HG03521 (cell line): ENCODE measurements at regions not wholly inside any gene's neighbourhood (a gene's known extent, or its start where the extent isn't known, plus 50 kb on each side); places are given as distances from the start of the nearest gene placed in this dataset.
"Not testable (repeated sequence)": the region's sequence is repeated elsewhere in the genome, so short reads cannot be mapped to it uniquely, and the experiment has no call there.

Experiments used
- ATAC-seq: cut with Tn5 transposase; IDR thresholded peaks from one replicate; pipeline ENCODE4 v1.9.1; 2021; ENCODE audit warnings: mild to moderate bottlenecking, moderate library complexity; ENCODE audit not compliant: unreplicated experiment

DNA sequence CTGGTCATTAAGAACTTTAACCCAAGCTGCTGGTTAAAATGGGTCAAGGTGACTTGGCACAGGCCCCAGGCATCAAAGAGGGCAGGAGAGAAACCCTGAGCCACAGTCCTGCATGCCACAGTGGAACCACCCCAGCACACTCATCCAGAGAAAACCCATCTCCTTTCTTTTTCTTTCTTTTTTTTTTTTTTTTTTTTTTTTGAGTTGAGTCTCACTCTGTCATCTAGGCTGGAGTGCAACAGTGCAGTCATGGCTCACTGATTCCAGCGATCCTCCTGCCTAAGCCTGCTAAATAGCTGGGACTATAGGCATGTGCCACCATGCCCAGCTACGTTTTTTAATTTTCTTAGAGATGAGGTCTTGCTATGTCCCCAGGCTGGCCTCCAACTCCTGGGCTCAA lies 109.2 kb upstream of the RAB4A start:
- ATAC-seq = no peak

DNA sequence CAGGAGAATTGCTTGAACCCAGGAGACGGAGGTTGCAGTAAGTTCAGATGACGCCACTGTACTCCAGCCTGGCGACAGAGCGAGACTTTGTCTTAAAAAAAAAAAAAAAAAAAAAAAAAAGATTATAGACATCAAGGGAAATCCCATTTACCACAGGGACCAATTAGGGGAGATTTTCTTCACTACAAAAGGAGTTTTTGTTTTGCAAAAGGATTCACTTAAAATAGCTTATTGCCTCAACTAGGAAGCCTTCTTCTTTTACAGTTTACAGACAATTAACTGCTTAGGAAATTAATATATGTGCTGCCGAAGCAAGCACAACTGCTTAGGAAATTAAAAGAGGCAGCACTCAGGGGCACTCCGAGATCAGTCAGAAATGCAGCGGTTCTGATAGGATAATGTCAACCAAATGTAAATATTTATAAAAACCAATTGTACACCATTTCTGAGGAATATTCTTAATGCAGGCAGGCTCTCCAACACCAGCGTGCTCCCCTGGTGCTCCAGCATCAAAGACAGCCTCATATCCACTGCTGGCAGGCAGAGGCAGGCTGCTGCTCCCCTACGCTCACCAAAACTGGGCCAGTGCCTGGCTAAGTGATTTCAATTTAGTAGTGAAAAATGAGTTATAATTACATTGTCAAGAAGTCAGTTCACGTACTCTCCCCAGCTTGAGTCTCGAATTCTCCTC lies 107.9 kb upstream of the RAB4A start:
- ATAC-seq = no peak

DNA sequence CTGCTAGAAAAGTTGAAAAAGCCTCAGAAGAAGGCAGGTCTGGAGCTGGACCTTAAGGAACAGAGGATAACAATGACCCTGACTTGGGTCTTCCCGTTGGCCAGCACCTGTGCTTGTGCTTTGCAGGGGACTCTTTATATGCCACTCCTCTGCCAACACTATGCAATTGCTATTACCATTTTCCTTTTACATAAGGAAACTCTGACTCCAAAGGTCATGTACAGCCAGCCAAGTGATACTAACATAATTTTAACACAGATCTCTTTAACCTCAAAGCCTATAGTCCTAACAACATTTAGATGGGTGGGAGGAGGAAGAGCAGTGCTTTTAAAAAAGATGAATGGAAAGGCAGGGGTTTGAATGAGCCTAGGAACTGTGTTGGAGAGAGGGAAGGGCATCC lies 106.6 kb upstream of the RAB4A start:
- ATAC-seq = no peak

DNA sequence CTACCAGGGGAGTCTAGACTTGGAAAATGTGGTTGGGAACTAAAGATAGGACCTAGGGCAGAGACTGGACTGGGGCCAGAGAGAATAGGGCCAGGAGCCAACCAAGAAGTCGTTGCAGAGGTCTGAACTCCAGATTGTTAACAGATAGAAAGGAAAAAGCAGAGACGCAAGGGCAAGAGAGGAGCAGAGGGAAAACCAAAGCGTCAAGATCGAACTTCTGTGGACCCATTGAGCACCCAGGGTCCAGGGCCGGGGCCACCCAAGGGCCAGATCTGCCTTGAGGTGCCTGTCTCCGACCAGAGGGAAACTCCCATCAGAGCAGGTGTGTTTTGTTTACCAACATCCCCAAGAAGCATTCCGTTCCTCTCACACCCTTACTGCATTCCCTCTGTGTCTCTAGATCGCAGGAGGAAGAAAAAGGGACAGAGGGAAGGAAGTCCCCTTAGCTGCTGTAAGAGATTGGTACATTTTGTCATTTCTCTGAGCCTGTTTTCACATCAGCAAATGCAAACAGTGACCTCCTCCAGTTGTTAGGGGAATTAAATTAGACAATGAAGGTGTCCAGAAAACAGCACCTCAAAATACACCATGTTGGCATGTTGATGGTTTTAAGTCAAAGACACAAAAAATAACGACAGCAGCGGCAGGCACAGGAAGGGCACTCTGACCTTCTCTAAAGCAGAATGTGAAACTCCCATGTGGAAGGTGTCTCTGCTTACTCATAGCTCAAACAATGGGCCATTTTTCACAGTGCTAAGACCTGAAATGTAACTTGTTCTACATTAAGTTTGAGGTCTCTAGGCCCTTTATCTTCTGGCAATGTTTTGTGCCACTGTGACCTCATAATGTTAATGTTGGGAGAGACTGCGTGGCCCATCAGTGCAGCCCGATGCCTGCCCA lies 105.8 kb upstream of the RAB4A start:
- no peak for ATAC-seq

DNA sequence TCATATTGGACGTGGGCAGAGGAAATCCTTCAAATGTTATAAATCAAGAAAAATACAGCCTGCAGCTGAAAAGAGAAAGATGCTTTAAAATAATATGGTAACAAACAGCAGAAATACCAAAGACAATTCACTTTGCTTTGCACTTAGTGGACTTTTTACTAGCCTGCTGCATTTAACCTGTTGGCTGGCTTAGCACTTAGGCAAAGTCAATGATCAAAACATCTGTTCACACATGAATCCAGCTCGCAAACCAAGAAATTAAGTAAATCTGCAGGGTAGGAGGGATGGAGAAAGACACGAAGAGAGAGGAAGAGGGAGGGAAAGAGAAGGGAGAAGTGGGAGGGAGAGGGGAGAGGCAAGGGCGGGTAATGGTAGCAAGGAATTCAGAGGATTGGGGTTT lies 103.6 kb upstream of the RAB4A start:
- ATAC-seq = no peak

DNA sequence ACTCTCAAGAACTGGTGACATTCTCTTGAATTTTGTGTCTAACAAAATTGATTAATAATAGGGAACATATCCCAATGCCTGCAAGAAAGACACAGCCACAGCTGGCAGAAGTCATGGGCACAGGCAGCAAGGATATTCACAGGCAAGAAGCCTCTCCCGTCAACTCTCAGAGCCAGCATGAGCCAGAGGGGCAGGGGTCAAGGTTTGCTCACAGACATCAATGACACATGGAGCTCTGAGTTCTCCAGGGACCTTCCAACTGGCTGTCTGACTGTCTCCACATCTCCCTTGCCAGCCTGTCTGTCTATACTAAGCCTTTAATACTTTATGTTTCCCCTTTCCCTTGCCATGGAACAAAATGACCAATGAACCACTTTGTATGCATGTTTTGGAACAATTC lies 101.5 kb upstream of the RAB4A start:
- ATAC-seq = no peak

DNA sequence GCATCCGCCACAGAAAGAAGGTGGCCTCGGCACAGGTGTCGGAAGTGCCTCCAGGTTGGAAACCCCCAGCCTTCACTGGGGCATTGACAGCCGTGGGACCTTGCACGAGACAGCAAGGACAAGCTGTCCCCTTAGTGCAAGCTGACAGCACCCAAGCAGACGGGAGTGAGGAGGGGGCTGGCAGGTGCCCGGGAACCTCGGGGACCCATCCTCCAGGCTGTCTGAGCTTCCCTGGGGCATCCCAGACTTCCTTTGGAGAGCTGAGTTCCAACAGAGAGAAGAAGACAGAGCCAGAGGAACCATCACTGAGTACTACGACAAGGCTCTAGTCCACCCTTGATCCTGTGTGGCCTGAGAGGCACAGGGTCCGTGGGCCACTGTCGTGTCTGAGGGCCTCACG lies 100.6 kb upstream of the RAB4A start:
- no peak for ATAC-seq

DNA sequence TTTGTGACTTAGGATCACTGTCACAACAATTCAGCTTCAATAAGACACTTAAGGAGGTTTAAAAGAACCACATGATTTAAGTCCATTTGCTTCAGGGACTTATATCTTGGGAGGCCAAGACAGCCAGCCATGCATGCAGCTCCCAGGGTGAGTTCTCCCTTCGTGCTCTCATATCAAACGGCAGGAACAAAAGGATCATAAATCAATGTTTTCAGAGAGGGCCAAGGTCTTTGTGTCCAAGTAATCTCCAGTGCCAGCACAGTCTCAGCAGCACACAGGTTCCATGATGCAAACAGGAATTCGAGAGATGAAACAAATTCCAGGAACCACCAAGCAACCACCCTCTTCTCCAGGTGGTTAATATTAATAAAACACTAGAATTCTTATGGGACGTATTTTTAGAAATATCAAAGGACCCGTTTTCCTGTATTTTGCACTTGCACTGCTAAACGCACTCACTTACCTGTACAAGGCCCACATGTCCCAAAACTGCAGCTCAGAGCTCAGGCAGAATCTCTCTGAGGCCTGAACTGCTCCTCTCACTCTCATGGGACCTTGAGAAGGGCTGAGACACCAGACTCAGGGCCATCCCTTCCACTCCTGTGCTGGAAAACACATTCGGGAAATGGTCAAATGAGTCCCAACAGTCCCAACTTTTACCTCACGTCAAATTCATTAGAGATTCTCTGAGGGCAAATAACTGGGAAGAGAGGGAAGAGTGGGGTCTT lies 100.0 kb upstream of the RAB4A start:
- ATAC-seq = no peak

DNA sequence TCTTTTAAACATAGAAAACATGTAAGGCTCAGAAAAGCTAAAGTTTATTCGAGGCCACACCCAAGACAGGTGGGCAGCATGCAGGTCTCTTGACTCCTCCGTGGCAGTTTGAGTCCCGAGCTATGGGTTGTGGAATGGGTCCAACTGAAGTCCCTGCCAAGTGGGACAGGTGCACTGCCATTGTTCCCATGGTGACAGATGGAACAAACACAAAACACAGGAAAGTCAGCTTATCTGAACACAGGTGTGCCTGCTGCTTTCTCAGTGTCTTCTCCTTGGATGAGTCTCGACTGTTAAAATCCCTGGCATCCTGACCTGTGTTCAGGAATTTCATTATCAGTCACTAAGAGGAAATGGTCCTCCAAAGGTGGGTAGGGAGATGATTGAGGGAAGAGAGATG lies 99.0 kb upstream of the RAB4A start:
- no peak for ATAC-seq

DNA sequence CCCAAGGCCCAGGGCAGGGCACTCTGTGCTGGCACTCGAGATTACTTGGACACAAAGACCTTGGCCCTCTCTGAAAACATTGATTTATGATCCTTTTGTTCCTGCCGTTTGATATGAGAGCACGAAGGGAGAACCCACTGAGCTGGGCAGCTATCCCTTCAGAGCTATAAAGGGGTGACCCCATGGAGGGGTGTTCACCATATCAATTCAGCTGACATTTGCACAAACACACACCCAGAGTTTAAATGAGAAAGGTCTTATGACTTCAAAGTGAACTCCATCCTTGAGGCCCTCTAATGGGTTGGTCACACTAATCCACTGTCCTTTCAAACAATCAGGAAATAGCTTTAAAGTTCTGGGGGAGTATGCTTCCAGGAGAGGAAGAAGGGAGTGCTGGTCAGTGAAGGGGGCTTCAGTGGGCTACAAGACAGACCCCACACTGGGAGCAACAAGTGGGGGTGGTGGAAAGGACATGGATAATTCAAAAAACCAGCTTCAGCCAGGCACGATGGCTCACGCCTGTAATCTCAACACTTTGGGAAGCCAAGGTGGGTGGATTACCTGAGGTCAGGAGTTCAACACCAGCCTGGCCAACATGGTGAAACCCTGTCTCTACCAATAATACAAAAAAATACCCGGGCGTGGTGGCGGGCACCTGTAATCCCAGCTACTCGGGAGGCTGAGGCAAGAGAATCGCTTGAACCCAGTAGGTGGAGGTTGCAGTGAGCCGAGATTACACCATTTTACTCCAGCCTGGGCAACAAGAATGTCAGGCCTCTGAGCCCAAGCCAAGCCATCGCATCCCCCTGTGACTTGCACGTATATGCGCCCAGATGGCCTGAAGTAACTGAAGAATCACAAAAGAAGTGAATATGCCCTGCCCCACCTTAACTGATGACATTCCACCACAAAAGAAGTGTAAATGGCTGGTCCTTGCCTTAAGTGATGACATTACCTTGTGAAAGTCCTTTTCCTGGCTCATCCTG lies 97.1 kb upstream of the RAB4A start:
- not testable (repeated sequence) for ATAC-seq

DNA sequence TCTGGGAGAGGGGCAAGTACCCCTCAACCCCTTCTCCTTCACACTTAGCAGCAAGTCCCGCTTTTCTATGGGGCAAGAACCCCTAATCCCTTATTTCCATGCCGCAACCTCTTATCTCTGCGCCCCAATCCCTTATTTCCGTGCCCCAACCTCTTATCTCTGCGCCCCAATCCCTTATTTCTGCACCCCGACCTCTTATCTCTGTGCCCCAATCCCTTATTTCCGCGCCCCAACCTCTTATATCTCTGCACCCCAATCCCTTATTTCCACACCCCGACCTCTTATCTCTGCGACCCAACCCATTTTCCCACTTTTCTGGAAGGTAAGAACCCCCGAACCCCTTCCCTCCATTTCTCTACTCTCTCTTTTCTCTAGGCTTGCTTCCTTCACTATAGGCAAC lies 95.6 kb upstream of the RAB4A start:
- not testable (repeated sequence) for ATAC-seq

DNA sequence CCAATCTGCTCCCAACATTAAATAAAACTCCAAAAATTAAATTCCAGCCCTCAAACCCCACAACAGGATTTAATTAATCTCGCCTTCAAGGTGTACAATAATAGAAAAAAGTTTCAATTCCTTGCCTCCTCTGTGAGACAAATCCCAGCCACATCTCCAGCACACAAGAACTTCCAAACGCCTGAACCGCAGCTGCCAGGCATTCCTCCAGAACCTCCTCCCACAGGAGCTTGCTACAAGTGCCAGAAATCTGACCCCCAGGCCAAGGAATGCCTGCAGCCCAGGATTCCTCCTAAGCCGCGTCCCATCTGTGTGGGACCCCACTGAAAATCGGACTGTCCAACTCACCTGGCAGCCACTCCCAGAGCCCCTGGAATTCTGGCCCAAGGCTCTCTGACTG lies 94.5 kb upstream of the RAB4A start:
- not testable (repeated sequence) for ATAC-seq

DNA sequence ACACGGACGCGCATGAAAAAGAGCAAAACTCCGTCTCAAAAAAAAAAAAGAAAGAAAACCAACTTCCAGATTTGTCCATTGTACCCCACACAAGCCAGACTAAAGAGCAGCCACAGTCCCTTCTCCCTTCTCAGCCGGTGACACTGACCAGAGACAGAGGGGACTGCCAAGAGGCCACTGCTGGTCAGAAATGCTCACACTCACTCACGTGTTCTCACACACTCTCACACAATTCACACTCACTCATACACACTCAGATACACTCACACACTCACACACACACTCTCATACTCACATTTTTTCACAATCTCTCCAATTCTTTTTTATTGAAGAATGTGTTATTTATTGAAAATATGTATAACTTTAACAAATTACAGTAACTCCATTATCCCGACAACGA lies 90.8 kb upstream of the RAB4A start:
- ATAC-seq = no peak

DNA sequence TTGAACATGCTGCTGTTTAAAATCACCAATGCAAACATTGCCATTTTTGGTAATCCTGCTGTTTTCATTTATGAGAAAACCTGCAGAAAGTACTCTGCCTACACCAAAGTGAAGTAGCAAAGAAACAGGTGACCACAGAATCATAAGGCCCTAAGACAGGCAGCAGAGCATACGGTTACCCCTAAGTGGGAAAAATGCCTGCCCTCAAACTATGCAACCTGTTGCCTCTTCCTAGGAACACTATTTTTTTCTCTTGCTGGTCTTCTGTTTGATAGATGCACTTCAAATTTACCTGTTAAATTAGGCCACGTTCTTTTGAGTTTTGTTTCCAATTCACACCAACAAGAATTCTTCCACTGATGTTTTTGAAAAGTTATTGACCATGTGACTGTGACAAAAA lies 89.5 kb upstream of the RAB4A start:
- no peak for ATAC-seq

DNA sequence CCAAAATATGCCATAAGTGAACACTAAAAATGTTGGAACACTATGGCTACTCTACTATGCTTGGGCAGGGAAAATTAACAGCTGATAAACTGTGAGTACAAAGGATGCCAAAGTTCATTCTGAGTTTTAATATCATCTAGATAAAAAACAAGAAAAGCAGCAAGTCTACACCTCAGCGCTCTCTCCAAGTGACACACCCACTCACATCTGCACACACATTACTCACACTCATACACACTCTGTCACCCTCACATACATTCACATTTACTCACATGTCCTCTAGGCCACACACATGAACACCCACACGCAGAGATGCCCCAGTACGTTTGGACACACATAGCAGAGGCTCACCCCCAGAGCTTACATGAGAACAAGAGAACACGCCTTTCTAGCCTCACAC lies 87.3 kb upstream of the RAB4A start:
- no peak for ATAC-seq

DNA sequence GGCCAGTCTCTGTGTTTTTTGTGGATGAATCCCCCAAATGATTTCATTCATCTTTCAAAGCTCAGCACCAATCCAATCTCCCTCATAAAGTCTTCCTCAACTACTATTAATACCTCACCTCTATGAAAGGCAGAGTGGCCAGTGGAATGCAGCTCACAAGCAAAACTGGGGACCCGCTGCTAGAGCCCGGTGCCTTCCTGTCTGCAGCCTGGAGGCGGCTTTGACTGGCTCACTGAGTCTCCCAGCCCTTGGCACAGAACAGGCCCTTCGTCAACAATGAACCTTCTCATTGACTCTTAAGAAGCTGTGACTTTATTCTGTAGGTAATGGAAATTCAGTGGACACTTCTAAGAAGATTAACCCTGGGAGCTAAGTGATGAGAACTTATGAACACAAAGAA lies 86.8 kb upstream of the RAB4A start:
- no peak for ATAC-seq

DNA sequence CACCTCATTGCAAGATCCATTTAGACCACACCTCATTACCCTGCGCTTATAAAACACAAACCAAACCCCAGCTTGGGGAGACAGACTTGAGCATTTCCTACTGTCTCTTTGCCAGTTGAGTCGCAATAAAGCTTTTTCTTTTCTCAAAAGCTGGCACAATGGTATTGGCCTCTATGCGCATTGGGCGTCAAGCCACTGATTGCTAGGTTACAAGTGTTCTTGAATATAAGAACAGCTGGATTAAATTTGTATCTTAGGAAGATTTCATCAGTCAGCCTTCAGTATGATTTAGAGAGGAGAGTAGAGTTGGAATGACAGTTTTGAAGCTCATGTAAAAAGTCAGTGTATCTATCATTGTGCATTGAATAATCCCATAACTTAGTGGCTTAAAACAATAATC lies 84.9 kb upstream of the RAB4A start:
- no peak for ATAC-seq

DNA sequence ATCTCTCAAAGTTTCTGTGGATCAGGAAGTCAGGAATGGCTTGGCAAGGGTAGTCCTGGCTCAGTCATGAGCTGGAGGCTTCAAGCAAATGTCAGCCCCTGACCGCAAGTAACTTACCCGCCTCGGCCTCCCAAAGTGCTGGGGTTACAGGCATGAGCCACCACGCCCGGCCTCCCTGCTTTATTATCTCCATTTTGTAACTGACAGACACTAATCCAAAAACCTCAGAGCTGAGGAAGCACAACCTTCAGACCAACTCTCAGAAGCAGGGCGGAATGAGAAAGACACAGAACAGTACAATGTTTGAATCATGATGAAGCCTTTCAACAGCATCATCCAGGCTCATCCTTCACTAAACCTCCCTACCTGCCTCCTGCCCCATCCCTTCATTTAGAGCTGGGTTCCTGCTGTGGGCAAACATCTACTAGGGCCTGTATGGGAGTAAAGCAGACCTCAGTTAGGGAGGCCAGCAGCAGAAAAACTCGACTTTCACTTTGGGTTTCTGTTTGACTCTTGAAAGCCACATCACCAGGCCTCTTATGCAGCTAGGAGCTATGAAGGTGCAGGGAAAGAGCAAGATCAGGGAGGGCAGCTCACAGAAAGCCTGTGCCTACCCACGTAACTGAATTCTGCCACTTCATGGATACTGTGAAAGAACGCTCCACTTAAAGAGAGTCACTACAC lies 84.4 kb upstream of the RAB4A start:
- peak; percentile 69 for ATAC-seq

DNA sequence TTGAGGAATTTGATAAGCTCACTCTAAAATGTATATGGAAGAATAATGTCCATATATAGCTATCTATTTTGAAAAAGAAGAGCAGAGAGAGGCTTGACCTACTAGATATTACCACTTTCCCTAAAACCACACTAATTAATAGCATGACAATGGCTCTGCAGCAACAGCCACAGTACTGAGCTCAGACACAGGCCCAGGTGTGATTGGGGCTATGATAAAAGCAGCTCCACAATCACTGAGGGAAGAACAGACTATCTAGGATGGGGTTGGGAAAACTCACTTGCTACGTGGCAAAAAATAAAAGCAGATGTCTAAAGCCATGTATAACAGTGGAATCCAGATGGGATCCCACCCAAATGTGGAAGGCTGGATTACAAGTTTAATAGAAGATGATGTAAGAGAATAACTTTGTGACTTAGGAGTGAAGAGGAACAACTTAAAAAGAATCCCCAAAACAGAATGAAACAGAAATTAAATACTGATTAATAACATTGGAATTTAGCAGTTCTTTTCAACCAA lies 80.8 kb upstream of the RAB4A start:
- ATAC-seq = no peak
